ENCODE measurements at regions not wholly inside any gene's neighbourhood (a gene's known extent, or its start where the extent isn't known, plus 50 kb on each side); places are given as distances from the start of the nearest gene placed in this dataset.
A peak's percentile ranks its signal among the peaks of the same experiment; 100 is the strongest.

DNA sequence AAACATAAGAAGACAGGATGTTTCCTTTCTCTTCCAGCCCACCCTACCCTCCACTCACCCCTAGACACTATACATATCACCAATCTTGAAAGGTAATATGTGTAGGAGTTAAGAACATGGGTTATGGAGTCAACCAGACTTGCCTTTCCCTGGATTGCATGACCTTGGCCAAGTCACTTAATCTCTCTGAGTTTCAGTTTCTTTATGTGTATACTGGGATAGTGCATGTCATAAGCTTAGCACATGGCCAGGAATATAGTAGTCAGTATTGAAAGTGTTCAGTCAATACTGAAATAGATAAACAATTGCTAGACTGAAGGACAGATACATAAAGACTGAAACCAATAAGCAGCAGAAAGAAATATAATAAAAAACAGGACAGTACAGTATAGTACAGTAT, 283.2 kb upstream of the STT3B start:
- DNase-seq (ENCODE audit: low spot score) (no peak), ATAC-seq (no peak)
- intact Hi-C loops (cut with DNase I) = no loop called here

DNA sequence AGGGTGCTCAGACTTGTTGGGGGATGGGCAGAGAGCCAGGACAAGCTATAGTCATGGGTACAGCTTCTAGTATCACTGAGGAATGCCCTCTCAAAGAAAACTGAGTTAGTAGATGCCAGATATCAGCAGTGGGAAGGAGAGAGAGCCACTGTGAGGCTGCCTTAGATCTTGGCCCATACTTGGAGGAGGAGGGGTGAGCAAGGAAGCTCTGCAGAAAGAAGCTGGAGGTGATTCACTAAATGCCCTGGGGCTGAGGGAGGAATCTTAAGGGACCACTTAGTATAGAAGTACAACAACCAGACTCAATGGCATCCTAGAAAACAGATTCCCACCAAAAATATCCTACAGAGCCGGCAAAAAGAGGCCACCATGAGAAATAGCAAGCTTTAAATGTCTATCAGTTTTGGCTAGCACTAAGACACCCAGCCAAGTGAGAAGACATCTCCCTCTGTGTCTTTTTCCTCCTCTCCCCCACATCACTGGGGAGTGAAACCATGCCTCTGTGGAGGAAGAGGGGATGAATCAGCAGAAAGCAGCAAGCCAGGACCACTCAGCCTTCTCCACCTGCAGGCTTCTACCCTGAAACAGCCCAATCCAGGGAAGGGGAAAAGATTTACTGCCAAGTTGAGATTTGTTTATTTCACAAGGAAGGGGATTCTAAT, 282.5 kb upstream of the STT3B start:
- intact Hi-C loops (cut with DNase I) = no loop called here
- DNase-seq (ENCODE audit: low spot score) = no peak
- no peak for ATAC-seq

DNA sequence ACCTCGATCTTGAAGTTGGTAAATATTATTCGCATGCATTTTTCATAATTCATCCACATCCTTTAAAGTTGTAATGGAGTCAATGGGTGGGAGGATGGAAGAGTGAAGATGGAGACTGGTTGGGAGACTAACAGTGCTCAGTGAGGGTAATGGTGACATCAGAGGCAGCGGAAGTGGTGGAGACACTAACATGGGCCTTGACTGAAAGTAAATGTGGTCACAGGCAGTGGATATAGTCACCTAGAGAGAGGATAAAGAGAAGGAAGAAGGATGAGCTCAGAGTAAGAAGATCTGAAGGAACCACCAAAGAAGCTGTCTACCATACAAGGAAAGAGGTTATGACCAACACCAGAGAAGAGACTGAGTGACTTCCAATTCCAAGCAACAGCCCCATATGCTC, 281.6 kb upstream of the STT3B start:
- intact Hi-C loops (cut with DNase I) = no loop called here
- ATAC-seq = no peak
- no peak for DNase-seq (ENCODE audit: low spot score)

DNA sequence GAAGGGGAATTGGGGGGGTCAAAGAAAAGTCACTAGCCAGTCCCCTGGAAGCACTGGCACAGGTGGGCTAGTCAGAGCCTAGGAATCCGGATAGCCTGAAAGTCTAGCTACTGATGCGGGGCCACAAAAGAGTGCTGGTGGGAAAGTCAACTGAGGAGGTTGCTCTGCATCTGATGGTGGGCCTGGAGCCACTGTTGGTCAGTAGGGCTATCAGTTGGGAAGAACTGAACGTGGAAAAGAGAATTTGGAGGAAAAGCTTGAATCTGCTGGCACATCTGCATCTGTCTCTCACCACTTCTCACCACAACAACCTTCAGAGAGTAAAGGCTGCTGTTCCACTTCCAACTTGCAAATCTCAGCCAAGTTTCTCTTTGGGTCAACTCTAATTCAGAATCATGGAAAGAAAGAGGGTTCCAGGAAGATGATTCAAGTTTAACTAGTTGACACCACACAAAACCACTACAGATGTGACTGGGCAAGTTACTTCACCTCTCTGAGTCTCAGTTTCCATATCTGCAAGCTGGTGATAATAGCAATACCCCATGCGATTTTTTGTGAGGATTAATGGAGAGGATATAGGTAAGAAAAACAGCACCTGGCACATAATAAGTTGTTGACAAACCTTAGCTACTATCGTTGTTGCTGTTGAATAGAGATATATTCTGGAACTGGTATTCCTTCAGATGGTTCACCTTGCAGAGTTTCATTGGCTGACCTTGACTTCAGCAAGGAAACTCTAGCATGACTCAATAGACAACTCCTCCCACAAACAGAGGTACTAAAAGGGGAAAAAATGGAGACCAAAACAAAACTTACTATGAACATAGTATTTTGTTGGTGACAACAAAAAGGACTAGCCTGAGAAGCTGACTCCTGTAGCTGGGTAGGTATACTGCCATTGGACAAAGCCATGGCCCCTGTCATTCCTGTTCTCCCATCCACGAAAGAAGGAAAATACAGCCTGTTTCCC, 280.2 kb upstream of the STT3B start:
- intact Hi-C loops (cut with DNase I) = no loop called here
- ATAC-seq (no peak), DNase-seq (ENCODE audit: low spot score) (no peak)

DNA sequence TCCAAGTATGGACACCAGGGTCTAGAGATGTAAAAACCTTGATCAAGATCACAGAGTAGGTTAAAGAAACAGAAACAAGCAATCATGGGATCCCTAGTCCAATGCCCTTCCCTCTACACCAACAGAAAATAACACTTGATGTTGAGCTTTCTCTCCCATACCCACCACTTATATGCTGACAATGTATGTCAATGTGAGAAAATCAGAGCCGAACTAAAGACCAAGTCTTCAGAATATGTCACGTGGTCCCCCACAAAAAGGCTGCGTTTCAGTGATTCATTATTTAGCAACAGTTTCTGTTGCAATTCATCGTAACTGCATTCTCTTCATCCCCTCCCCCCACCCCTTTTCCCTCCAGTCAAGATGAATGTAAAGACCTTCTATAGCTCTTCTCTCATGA, 278.9 kb upstream of the STT3B start:
- no peak for ATAC-seq
- no peak for DNase-seq (ENCODE audit: low spot score)
- intact Hi-C loops (cut with DNase I) = no loop called here

DNA sequence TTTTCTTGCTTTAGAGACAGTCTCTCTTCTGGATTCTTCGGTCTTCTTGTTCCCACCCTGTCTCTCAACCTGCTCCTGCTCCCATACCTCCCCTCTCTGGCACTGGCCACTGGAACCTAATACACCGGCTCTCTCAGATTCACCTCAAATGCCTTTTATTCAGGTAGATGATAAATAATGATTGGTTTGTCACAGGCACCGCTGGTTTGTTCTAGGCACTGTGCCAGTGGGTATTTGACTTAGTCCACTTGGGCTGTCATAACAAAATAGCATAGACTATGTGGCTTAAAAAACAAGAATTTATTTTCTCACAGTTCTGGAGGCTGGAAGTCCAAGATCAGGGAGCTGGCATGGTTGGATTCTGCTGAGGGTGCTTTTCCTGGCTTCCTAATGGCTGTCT, 278.2 kb upstream of the STT3B start:
- intact Hi-C loops (cut with DNase I) = no loop called here
- DNase-seq (ENCODE audit: low spot score) = no peak
- no peak for ATAC-seq

DNA sequence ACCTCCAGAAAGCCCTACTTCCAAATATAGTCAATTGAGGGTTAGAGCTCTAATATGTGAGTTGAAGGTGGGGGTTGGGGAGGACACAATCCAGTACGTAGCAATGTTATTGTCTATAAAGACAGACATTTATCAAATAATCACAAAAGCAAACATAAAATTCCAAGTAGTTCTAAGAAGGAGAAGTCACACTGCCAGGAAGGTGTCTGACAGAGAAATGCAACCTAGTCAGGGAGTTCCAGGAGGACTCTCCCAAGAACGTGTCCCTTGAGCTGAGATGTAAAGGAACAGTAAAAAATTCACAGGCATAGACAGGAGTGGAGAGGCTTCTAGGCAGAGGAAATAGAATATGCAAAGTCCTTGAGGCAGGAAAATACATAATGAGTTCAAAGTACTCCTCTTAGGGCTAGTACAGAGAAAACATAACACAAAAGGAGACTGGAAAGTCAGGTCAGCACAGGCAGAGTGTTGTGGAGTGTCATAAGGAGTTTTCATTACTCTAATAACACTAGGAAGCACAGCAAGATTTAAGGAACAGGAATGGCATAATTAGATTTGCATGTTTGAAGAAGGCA, 277.6 kb upstream of the STT3B start:
- ATAC-seq = no peak

DNA sequence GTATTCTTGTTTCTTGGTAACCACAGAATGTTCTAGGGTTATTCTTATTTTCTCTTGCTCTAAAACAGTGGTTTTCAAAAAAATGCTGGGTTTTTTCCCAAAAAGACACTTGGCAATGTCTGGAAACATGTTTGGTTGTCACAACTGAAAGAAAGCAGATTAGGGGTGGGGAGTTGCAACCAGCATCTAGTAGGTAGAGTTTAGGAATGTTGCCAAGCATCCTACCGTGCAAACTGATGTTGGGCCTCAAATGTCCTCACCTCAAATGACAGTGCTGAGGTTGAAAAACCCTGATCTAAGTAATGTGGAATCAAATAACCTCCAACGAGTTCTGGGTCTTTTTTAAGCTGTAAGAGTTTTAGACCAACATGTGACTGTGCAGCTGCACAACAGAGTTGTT, 270.5 kb upstream of the STT3B start:
- intact Hi-C loops (cut with DNase I) = loop anchor here (5.0 kb wide), 1 partner anchor 675 kb away; no protein-coding TSS in a partner anchor
- DNase-seq (ENCODE audit: low spot score) (no peak), ATAC-seq (no peak)

More for the DNA sequence above, 277.6 kb upstream of the STT3B start:
- intact Hi-C loops (cut with DNase I) = no loop called here
- no peak for DNase-seq (ENCODE audit: low spot score)

DNA sequence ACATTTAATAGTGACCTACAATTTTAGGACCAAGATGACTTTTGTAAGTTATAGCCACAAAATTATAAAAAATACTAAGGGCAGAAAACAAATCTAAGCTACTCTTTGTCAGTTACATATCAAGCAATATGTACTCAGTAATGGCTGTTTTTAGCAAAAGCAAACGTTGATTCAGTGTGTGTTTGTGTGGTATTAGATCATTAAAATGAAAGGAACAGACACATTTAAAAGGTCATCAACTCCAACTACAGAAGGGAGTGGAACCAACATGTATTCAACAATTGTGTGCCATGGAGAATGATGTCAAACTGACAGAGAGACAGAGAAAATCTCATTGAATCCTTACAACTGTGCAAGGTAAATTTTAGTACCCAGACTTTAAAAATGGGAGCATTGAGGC, 268.8 kb upstream of the STT3B start:
- intact Hi-C loops (cut with DNase I) = loop anchor here (5.0 kb wide), 1 partner anchor 673 kb away; no protein-coding TSS in a partner anchor
- ATAC-seq = no peak
- no peak for DNase-seq (ENCODE audit: low spot score)

DNA sequence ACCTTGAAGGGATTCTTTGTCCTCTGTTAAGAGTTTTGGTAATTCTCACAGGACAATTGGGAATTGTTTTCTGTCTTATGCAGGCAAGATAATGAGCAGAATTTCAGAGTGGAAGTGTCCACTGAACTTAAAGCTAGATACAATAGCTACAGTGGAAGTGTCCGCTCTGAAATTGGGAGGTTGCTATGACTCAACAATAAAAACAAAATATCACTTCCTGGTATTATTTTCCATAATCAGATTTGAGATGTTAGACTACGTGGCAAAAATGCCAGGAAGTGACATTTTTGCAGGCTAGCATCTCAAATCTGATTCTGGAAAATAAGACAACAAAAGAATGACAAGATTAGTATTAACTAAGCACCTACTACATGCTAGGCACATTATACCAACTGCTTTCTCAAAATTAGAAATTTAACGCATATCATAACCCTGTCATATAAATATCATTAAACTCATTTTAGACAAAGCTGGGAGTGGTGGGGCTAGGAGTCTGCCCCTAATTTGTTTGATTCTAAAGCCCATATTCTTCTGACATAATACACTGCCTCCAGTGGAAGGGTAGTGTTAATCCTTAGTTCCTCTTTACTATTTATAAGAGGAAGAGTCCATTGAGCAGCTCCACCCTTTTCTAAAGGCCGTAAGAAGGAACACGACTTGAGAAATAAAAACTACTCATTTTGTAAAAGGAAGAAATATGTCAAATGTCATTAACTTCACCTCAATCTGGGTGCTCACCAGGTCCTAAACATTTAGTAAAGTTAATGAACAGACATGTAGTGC, 266.9 kb upstream of the STT3B start:
- no peak for DNase-seq (ENCODE audit: low spot score)
- intact Hi-C loops (cut with DNase I) = no loop called here
- ATAC-seq = no peak

DNA sequence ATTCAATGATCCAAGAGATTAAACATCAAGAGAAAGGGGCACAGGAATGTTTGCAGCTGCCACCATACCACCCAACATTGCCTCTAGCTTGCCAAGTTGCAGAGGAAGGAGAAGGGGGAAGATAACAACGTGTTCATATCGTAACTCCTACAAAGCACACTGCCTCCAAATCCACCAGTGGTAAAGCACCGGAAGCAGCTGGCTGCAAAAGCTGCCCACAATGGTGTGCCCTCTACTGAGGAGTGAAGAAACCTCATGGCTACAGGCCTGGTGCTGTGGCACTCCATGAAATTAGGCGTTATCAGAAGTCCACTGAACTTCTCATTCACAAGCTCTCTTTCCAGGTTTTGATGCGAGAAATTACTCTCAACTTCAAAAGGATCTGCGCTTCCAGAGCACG, 263.9 kb upstream of the STT3B start:
- intact Hi-C loops (cut with DNase I) = no loop called here
- ATAC-seq = no peak
- DNase-seq (ENCODE audit: low spot score) = no peak

DNA sequence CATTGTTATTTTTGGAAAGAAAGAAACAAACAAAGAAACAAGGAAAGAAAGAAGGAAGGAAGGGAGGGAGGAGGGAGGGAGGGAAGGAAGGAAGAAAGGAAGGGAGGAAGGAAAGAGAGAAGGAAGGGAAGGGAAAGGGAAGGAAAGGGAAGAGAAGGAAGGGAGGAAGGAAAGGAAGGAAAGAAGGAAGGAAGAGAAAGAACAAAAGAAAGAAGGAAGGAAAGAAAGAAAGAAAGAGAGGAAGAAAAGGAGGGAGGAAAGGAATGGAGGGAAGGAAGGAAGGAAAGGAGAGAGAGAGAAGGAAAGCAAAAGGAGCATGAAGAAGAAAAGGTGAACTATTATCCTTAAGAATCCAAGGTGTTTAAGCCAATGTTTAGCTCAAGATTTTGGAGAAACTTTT, 262.7 kb upstream of the STT3B start:
- intact Hi-C loops (cut with DNase I) = no loop called here
- DNase-seq (ENCODE audit: low spot score) (no peak), ATAC-seq (no peak)

DNA sequence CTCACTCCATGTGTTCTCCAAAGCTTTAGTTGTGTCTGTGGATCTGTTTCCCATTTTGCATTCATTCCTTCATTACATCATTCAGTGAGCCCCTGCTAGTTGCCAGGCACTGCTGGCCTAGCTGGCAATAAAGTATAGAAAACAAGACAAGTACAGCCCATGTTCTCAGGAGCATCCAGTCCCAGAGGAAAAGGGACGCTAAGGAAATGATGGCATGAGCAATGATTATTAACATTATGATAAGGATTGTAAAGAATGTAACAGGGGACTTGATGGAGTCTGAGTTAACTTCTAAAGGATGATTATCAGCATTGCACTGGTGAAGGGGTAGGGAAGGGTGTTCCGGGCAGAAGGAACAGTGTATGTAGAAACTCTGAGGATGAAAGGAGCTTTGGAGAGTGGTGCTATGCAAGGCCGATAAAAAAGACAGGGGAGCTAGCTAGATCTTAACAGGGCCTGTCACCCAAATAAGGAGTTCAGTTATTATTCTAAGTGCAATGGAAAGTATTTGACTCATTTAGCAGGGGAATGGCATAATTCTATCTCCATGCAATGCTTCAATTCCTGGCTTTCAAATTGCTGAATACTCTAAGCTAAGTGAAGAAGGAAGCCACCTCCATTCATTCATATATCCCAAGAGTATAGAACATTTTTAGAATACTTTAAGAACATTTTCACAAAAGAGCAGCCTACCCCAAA, 258.2 kb upstream of the STT3B start:
- ATAC-seq (peak; percentile 81), DNase-seq (ENCODE audit: low spot score) (no peak)
- intact Hi-C loops (cut with DNase I) = no loop called here

DNA sequence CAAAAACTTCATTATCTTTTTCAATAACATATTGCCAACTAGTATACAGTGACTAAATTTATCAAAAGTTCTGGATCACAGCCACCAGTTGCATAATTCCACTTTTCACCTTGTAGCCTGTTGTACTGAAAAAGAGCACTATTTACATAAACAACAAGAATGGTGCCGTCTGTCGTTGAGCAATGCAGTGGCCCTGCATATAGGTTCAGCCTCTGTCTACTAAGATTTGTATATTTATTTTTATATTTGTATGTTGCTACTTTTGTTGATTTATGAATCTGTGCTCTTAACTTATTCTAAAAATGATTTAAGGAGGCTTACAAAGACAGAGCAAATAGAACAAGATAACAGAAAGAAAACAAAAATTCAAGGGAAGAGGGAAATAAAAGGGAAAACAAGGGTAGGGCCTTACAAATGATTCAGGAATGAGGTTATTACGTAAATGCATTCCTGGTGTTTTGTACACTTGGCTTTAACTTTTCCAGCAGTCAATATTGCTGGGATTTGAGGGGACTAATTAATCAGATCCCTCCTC, 257.6 kb upstream of the STT3B start:
- peak; percentile 76 for ATAC-seq
- intact Hi-C loops (cut with DNase I) = no loop called here

DNA sequence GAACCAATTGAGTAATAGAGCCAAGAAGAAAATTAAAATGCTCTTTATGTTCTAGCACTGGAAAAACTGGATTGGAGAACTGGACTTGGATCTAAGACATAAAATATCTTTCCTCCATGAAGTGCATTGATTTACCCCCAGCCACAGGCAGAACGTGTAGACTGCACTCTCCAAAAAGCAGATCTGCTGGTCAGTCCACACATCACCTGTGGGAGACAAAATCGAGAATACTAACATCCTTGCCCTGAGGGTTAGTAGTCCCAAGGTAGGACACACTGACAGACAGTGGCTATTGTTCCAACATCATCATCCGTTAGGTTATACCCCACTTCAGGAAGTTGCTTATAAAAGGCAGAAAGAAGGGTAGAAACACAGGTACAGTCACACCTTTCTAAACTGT, 257.1 kb upstream of the STT3B start:
- no peak for ATAC-seq
- intact Hi-C loops (cut with DNase I) = no loop called here
- DNase-seq (ENCODE audit: low spot score) = no peak

More for the DNA sequence above, 257.6 kb upstream of the STT3B start:
- DNase-seq (ENCODE audit: low spot score) = no peak

DNA sequence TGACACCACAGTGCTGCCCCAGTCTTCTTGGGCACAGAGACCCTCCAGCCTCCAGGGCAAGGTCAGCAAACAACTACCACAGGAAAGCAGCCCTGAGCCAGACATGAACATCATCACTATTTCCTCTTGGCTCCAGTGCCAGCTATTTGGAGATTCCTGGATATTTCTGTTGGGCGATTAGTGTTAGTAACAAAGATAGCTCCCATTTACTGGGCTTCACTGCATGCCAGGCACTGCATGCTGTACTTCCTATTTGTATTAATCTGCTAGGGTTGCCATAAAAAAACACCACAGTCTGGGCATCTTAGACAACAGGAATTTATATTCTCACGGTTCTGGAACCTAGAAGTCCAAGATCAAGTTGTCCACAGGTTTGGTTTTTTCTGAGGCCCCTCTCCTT, 255.1 kb upstream of the STT3B start:
- ATAC-seq = no peak
- intact Hi-C loops (cut with DNase I) = no loop called here
- DNase-seq (ENCODE audit: low spot score) = no peak

DNA sequence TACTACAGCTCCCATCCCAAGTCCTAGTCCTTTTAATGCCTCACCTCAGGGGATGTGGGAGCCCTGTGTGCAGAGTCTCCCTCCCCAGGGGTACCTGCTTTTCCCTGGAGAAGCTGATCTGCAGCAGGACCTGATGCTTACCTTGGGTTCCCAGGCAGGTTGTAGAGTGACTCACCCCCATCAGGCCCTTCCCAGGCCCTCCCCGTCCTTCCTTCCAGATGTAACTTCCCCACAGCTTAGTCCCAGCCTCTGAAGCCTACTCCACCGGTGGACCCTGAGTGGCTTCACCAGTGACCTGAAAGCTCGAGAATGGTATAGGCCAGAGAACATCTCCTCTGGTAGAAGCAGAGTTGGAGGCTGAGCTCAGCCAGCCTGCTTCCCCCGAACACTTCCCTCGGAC, 254.2 kb upstream of the STT3B start:
- intact Hi-C loops (cut with DNase I) = no loop called here
- ATAC-seq (no peak), DNase-seq (ENCODE audit: low spot score) (no peak)

DNA sequence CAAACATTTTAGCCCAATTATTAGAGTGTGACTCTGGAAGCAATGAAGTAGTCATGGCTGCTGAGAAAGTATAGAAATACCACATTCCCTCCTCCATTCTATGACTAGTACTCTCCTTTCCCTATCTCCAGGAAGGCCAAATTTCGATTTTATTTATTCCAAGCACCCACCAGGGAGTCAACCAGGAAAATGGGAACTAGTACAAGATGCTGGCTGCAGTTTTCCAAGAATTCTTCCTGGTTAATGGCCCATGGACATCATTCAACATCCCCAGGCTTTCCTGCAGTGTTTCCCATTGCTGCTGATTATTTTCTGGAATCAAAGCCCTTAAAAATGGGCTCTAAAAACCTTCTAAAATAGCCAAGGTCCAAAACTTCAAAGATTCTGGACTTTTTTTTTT, 247.9 kb upstream of the STT3B start:
- ATAC-seq (no peak), DNase-seq (ENCODE audit: low spot score) (no peak)
- intact Hi-C loops (cut with DNase I) = no loop called here
